Gastrocnemius medialis (tissue), 4 donors: ENCODE measurements at regions not wholly inside any gene's neighbourhood (a gene's known extent, or its start where the extent isn't known, plus 50 kb on each side); places are given as distances from the start of the nearest gene placed in this dataset.

Experiments
- ATAC-seq, 2 donors: fragments of 150-250 bp; one replicate each; pipeline ENCODE4 v1.9.1; 2016
- DNase-seq, 2 donors: peaks; one replicate each; pipeline ENCODE4 v3.0.0-alpha.2; 2019
- H3K27ac ChIP-seq, 4 donors: fragments of 200-600 bp; sonication (generic); 1 replicate in 1 of 4; 2 replicates in 3 of 4; pipeline ENCODE4 v1.5.1; 2016 to 2018; ENCODE audit warnings: mild to moderate bottlenecking in 2 of 4, moderate library complexity in 1 of 4
- H3K27me3 ChIP-seq, 3 donors: fragments of 200-600 bp; sonication (generic) in 2 of 3; 1 replicate in 1 of 3; 2 replicates in 2 of 3; pipeline versions ENCODE4 v1.5.1 to v1.6.0; 2016 to 2019; ENCODE audit warnings: mild to moderate bottlenecking in 1 of 3, moderate library complexity in 1 of 3
- H3K36me3 ChIP-seq, 2 donors: fragments of 200-600 bp; sonication (generic) in 1 of 2; one replicate each; pipeline ENCODE4 v1.5.1; 2017 to 2018
- H3K4me1 ChIP-seq, 2 donors: fragments of 200-600 bp; sonication (generic) in 1 of 2; one replicate each; pipeline ENCODE4 v1.5.1; 2016 to 2017; ENCODE audit warnings: mild to moderate bottlenecking in 2 of 2
- H3K4me3 ChIP-seq, 4 donors: fragments of 200-600 bp; sonication (generic) in 3 of 4; 1 replicate in 1 of 4; 2 replicates in 3 of 4; pipeline ENCODE4 v1.5.1; 2016 to 2019; ENCODE audit warnings: mild to moderate bottlenecking in 2 of 4
- H3K9me3 ChIP-seq, 3 donors: fragments of 200-600 bp; sonication (generic) in 2 of 3; 1 replicate in 1 of 3; 2 replicates in 2 of 3; pipeline ENCODE4 v1.5.1; 2016 to 2019
- CTCF ChIP-seq, 5 experiments: fragments of 450-650 bp in 3 of 5; fragments of 200-600 bp in 2 of 5; sonication (generic) in 2 of 5; IDR thresholded peaks in 4 of 5; conservative IDR thresholded peaks in 1 of 5; 1 replicate in 4 of 5; 2 replicates in 1 of 5; pipeline ENCODE4 v1.5.1; 2016 to 2019; ENCODE audit warnings: antibody characterized with exemption in 5 of 5, mild to moderate bottlenecking in 3 of 5, moderate library complexity in 3 of 5
- POLR2A ChIP-seq, 2 donors: fragments of 450-650 bp; IDR thresholded peaks; one replicate each; pipeline ENCODE4 v1.6.1; 2017; ENCODE audit warnings: antibody characterized with exemption in 2 of 2, mild to moderate bottlenecking in 2 of 2, moderate library complexity in 2 of 2
- in situ Hi-C, 4 donors: fragments of 200-750 bp; cut with MboI; loops; one replicate each; pipeline versions ENCODE4 v1.15.0 to v1.8.0; 2017; ENCODE audit warnings: low sequenced_read_pairs in 4 of 4
- intact Hi-C: fragments of 100-400 bp; cut with DNase I; formaldehyde crosslinking; loops from one replicate; pipeline ENCODE4 v1.15.1; 2023; ENCODE audit warnings: low total_unique reads

- H3K27ac ChIP-seq, result no peak overlapping the region
- TF ChIP-seq POLR2A (IDR thresholded peaks at IDR 0.05) (no peak), CTCF (IDR thresholded peaks at IDR 0.05 in 4 of 5, conservative IDR thresholded peaks at IDR 0.05 in 1 of 5) (no peak)
- H3K9me3 ChIP-seq, result no peaks in the 10 kb centered on the region
- H3K4me3 ChIP-seq, result no peak overlapping the region
- in situ Hi-C loops, result loop anchor here (10.0 to 25.0 kb wide), 4 partner anchors 204 to 979 kb away; partner anchors contain the start of genes IFT80 (in 1 of the 4) and SMC4 (in 1 of the 4)
- no peak for DNase-seq
- peaks cover 4 to 8% of the 10 kb centered on the region in 2 donors for H3K4me1 ChIP-seq
- no peaks in the 10 kb centered on the region for H3K36me3 ChIP-seq
- no peak for ATAC-seq
- H3K27me3 ChIP-seq, result no peaks in the 10 kb centered on the region
- intact Hi-C loops, result no loop called here
Measured at GRCh38 chr3:159816512-159816911, 172.1 kb upstream of the IL12A start.

GRCh38 chr3:159817126-159817525 lies 171.5 kb upstream of the IL12A start:
- Histone ChIP-seq H3K4me1 (peaks cover 4 to 8% of the 10 kb centered on the region in 2 donors), H3K27me3 (no peaks in the 10 kb centered on the region), H3K4me3 (no peak overlapping the region), H3K9me3 (no peaks in the 10 kb centered on the region), H3K36me3 (no peaks in the 10 kb centered on the region), H3K27ac (no peak overlapping the region)
- in situ Hi-C loops (loop anchor here (10.0 to 25.0 kb wide), 4 partner anchors 205 to 980 kb away; partner anchors contain the start of genes IFT80 (in 1 of the 4) and SMC4 (in 1 of the 4)), intact Hi-C loops (no loop called here)
- no peak for TF ChIP-seq POLR2A (IDR thresholded peaks at IDR 0.05)
- TF ChIP-seq CTCF (IDR thresholded peaks at IDR 0.05 in 4 of 5, conservative IDR thresholded peaks at IDR 0.05 in 1 of 5), result no peak
- DNase-seq (no peak), ATAC-seq (no peak)

GRCh38 chr3:159817571-159817970 lies 171.1 kb upstream of the IL12A start:
- Histone ChIP-seq H3K4me3 (no peak overlapping the region), H3K9me3 (no peaks in the 10 kb centered on the region), H3K27me3 (no peaks in the 10 kb centered on the region), H3K27ac (no peak overlapping the region), H3K4me1 (peaks cover 4 to 8% of the 10 kb centered on the region in 2 donors), H3K36me3 (no peaks in the 10 kb centered on the region)
- no peak for TF ChIP-seq CTCF (IDR thresholded peaks at IDR 0.05 in 4 of 5, conservative IDR thresholded peaks at IDR 0.05 in 1 of 5)
- TF ChIP-seq POLR2A (IDR thresholded peaks at IDR 0.05), result no peak
- DNase-seq (no peak), ATAC-seq (no peak)
- in situ Hi-C loops, result loop anchor here (10.0 to 25.0 kb wide), 4 partner anchors 205 to 980 kb away; partner anchors contain the start of genes IFT80 (in 1 of the 4) and SMC4 (in 1 of the 4)
- intact Hi-C loops, result no loop called here

GRCh38 chr3:159818399-159818798 lies 170.2 kb upstream of the IL12A start:
- Histone ChIP-seq H3K27ac (no peak overlapping the region), H3K9me3 (no peaks in the 10 kb centered on the region), H3K4me3 (no peak overlapping the region), H3K36me3 (no peaks in the 10 kb centered on the region), H3K27me3 (no peaks in the 10 kb centered on the region), H3K4me1 (peaks cover 4 to 9% of the 10 kb centered on the region in 2 donors)
- DNase-seq (no peak), ATAC-seq (no peak)
- no peak for TF ChIP-seq POLR2A (IDR thresholded peaks at IDR 0.05)
- peak in 2 of 5 experiments; percentile 14 to 41 for TF ChIP-seq CTCF (IDR thresholded peaks at IDR 0.05 in 4 of 5, conservative IDR thresholded peaks at IDR 0.05 in 1 of 5)
- intact Hi-C loops, result no loop called here
- in situ Hi-C loops, result loop anchor here (10.0 to 25.0 kb wide), 4 partner anchors 206 to 981 kb away; partner anchors contain the start of genes IFT80 (in 1 of the 4) and SMC4 (in 1 of the 4)
